Natural killer cell (primary cell): ENCODE measurements at regions not wholly inside any gene's neighbourhood (a gene's known extent, or its start where the extent isn't known, plus 50 kb on each side); places are given as distances from the start of the nearest gene placed in this dataset.
"Not testable (repeated sequence)": the region's sequence is repeated elsewhere in the genome, so short reads cannot be mapped to it uniquely, and the experiment has no call there.

Experiments
- ATAC-seq, 3 donors: fragments of 150-1000 bp in 2 of 3; fragments of 200-7000 bp in 1 of 3; cut with Tn5 transposase; 1 replicate in 1 of 3; 2 replicates in 2 of 3; pipeline ENCODE4 v1.10.0; 2021; ENCODE audit warnings: mild to moderate bottlenecking in 2 of 3, moderate library complexity in 2 of 3
- DNase-seq, 2 donors: peaks; one replicate each; pipeline versions ENCODE4 v3.0.0 to v3.0.0-alpha.2; 2013 to 2021; ENCODE audit warnings: mixed read lengths in 1 of 2
- H3K27ac ChIP-seq: one replicate; pipeline ENCODE4 v1.5.1; 2013; ENCODE audit warnings: mild to moderate bottlenecking, low read length
- H3K27me3 ChIP-seq: one replicate; pipeline ENCODE4 v1.6.1; 2013; ENCODE audit warnings: low read length; ENCODE audit not compliant: control insufficient read depth, insufficient read depth
- H3K36me3 ChIP-seq: one replicate; pipeline ENCODE4 v1.6.1; 2013; ENCODE audit warnings: low read length; ENCODE audit not compliant: control insufficient read depth, insufficient read depth
- H3K4me1 ChIP-seq: one replicate; pipeline ENCODE4 v1.6.1; 2013; ENCODE audit warnings: low read length; ENCODE audit not compliant: control insufficient read depth, insufficient read depth
- H3K4me3 ChIP-seq: one replicate; pipeline ENCODE4 v1.5.1; 2013; ENCODE audit warnings: low read length
- H3K9me3 ChIP-seq: one replicate; pipeline ENCODE4 v1.6.1; 2013; ENCODE audit warnings: low read length; ENCODE audit not compliant: control insufficient read depth, insufficient read depth
- H3K27ac Mint-ChIP-seq, 2 donors: one replicate each; pipeline ENCODE4 v1.8.0; 2022; ENCODE audit warnings: mild to moderate bottlenecking in 2 of 2, mixed read lengths in 2 of 2, moderate library complexity in 1 of 2
- H3K27me3 Mint-ChIP-seq, 2 donors: one replicate each; pipeline ENCODE4 v1.8.0; 2022; ENCODE audit warnings: low read depth in 2 of 2, mixed read lengths in 2 of 2
- H3K36me3 Mint-ChIP-seq: one replicate; pipeline ENCODE4 v1.8.0; 2022; ENCODE audit warnings: mixed read lengths
- H3K4me1 Mint-ChIP-seq, 2 donors: one replicate each; pipeline ENCODE4 v1.8.0; 2022; ENCODE audit warnings: mixed read lengths in 2 of 2
- H3K4me3 Mint-ChIP-seq: one replicate; pipeline ENCODE4 v1.8.0; 2022; ENCODE audit warnings: mild to moderate bottlenecking, moderate library complexity, mixed read lengths
- H3K9me3 Mint-ChIP-seq, 2 donors: one replicate each; pipeline ENCODE4 v1.8.0; 2022; ENCODE audit warnings: mixed read lengths in 2 of 2
- WGBS: methylation state at CpG from one replicate; pipeline ENCODE4 v1.1.7; 2013; ENCODE audit warnings: missing lambda C conversion rate; ENCODE audit not compliant: insufficient coverage; 5-methylcytosine and 5-hydroxymethylcytosine counted together
- intact Hi-C: fragments of 100-400 bp; cut with micrococcal nuclease; formaldehyde crosslinking; loops from one replicate; pipeline ENCODE4 v1.14.2; 2022
- TF ChIP-seq, protein P1 (sequence below): fragments of 200-600 bp; IDR thresholded peaks from one replicate; pipeline ENCODE4 v1.8.0; 2022; ENCODE audit warnings: antibody characterized with exemption

- Histone ChIP-seq H3K27ac (no peak overlapping the region), H3K4me3 (no peak overlapping the region), H3K27me3 (no peaks in the 10 kb centered on the region), H3K4me1 (no peaks in the 10 kb centered on the region), H3K36me3 (no peaks in the 10 kb centered on the region), H3K9me3 (no peaks in the 10 kb centered on the region)
- ATAC-seq (no peak), DNase-seq (no peak)
- no peak overlapping the region for H3K4me3 Mint-ChIP-seq
- peaks cover 6% of the 10 kb centered on the region for H3K36me3 Mint-ChIP-seq
- peaks cover 11 to 21% of the 10 kb centered on the region in 2 donors for H3K9me3 Mint-ChIP-seq
- H3K27ac Mint-ChIP-seq: no peak overlapping the region
- no peaks in the 10 kb centered on the region for H3K27me3 Mint-ChIP-seq
- intact Hi-C loops: no loop called here
- WGBS: 65% methylated on average over 3 of the region's 4 CpGs
- no peaks in the 10 kb centered on the region for H3K4me1 Mint-ChIP-seq
- TF ChIP-seq, protein P1, sequence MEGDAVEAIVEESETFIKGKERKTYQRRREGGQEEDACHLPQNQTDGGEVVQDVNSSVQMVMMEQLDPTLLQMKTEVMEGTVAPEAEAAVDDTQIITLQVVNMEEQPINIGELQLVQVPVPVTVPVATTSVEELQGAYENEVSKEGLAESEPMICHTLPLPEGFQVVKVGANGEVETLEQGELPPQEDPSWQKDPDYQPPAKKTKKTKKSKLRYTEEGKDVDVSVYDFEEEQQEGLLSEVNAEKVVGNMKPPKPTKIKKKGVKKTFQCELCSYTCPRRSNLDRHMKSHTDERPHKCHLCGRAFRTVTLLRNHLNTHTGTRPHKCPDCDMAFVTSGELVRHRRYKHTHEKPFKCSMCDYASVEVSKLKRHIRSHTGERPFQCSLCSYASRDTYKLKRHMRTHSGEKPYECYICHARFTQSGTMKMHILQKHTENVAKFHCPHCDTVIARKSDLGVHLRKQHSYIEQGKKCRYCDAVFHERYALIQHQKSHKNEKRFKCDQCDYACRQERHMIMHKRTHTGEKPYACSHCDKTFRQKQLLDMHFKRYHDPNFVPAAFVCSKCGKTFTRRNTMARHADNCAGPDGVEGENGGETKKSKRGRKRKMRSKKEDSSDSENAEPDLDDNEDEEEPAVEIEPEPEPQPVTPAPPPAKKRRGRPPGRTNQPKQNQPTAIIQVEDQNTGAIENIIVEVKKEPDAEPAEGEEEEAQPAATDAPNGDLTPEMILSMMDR: no peak
These were observed 867.1 kb upstream of the GBE1 start for GRCh38 chr3:82628385-82629014.

GRCh38 chr3:82627733-82628132, 866.3 kb upstream of the GBE1 start:
- Histone ChIP-seq H3K36me3 (no peaks in the 10 kb centered on the region), H3K9me3 (no peaks in the 10 kb centered on the region), H3K4me1 (no peaks in the 10 kb centered on the region), H3K27me3 (no peaks in the 10 kb centered on the region), H3K27ac (no peak overlapping the region), H3K4me3 (no peak overlapping the region)
- intact Hi-C loops: no loop called here
- Mint-ChIP-seq H3K4me3 (no peak overlapping the region), H3K9me3 (peaks cover 9 to 16% of the 10 kb centered on the region in 2 donors), H3K4me1 (no peaks in the 10 kb centered on the region), H3K27me3 (no peaks in the 10 kb centered on the region), H3K36me3 (peaks cover 6% of the 10 kb centered on the region), H3K27ac (no peak overlapping the region)
- ATAC-seq: no peak
- no peak for DNase-seq
- 86% methylated on average over 3 of the region's 5 CpGs for WGBS
- TF ChIP-seq, protein P1: no peak

DNA sequence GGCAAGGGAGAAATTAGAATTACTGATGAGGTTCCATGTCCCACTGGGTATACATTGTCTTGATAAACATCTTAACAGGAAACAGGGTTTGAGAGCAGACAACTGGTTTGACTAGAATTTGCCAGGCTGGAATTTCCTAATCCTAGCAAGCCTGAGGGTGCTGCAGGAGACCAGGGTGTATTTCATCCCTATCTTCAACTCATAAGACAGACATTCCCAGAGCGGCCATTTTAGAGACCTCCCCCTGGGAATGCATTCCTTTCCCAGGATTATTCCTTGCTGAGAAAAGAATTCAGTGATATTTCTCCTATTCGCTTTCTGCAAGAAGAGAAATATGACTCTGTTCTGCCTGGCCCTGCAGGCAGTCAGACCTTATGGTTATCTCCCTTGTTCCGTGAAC, 859.3 kb upstream of the GBE1 start:
- intact Hi-C loops, H3K9me3 ChIP-seq, ATAC-seq, H3K27ac ChIP-seq, H3K4me1 Mint-ChIP-seq, DNase-seq, H3K36me3 ChIP-seq, H3K27me3 Mint-ChIP-seq, H3K4me3 ChIP-seq, H3K27me3 ChIP-seq, H3K4me1 ChIP-seq, H3K36me3 Mint-ChIP-seq, H3K4me3 Mint-ChIP-seq, H3K27ac Mint-ChIP-seq: not testable (repeated sequence)
- 84% methylated on average over 3 of the region's 3 CpGs for WGBS
- H3K9me3 Mint-ChIP-seq: peaks cover 5 to 14% of the 10 kb centered on the region in 2 donors

DNA sequence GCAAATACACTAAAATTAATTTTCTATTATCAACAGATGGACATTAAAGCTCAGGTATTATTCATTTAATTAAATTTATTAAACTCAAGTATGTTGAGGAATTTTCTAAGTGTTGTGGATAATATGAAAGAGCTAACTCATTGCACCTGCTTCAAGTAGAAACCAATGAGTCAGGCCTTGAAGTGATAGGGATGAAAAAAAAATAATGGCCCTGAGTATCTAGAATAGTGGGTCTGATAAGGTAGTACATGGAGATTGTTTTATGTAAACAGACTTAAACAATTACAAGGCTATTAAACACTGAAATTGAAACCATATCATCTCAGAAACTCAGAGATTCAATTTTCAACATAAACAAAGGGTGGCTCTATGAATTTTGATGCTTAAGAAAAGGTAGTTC, 857.1 kb upstream of the GBE1 start:
- Mint-ChIP-seq H3K36me3 (peaks cover 7% of the 10 kb centered on the region), H3K27ac (no peak overlapping the region), H3K27me3 (no peaks in the 10 kb centered on the region), H3K9me3 (peaks cover 10 to 21% of the 10 kb centered on the region in 2 donors), H3K4me1 (no peaks in the 10 kb centered on the region), H3K4me3 (no peak overlapping the region)
- Histone ChIP-seq H3K9me3 (peaks cover 6% of the 10 kb centered on the region), H3K27ac (no peak overlapping the region), H3K36me3 (no peaks in the 10 kb centered on the region), H3K4me3 (no peak overlapping the region), H3K4me1 (no peaks in the 10 kb centered on the region), H3K27me3 (no peaks in the 10 kb centered on the region)
- DNase-seq: no peak
- no peak for ATAC-seq
- intact Hi-C loops: no loop called here
- TF ChIP-seq, protein P1: no peak
